Keratinocyte (primary cell): ENCODE measurements at regions not wholly inside any gene's neighbourhood (a gene's known extent, or its start where the extent isn't known, plus 50 kb on each side); places are given as distances from the start of the nearest gene placed in this dataset.

ENCODE experiments used
- DNase-seq: peaks from one replicate; pipeline ENCODE4 v3.0.0-alpha.2; 2011; ENCODE audit warnings: low read depth, missing footprints, low spot score
- FAIRE-seq: peaks from 2 replicates; lab custom pipeline; 2011; peaks lifted over from hg19 to GRCh38; lab: Jason Lieb, UNC
- H2AFZ ChIP-seq: 2 replicates; pipeline ENCODE4 v1.6.0; 2012; ENCODE audit warnings: low read length, control low read depth, inconsistent platforms; ENCODE audit not compliant: control insufficient read depth
- H3K27ac ChIP-seq: 2 replicates; pipeline ENCODE4 v1.5.1; 2011; ENCODE audit warnings: low read length; ENCODE audit not compliant: control insufficient read depth, insufficient read depth
- H3K27me3 ChIP-seq: 3 replicates; pipeline ENCODE4 v1.6.0; 2011; ENCODE audit warnings: low read length; ENCODE audit not compliant: control insufficient read depth, insufficient read depth; ENCODE audit errors: extremely low read depth
- H3K36me3 ChIP-seq, 2 experiments: 2 replicates in 1 of 2; 3 replicates in 1 of 2; pipeline ENCODE4 v1.5.1; 2011; ENCODE audit warnings: low read length in 2 of 2, mild to moderate bottlenecking in 1 of 2; ENCODE audit not compliant: control insufficient read depth in 2 of 2, insufficient read depth in 2 of 2; ENCODE audit errors: extremely low read depth in 1 of 2
- H3K4me1 ChIP-seq: 3 replicates; pipeline ENCODE4 v1.5.1; 2011; ENCODE audit warnings: low read length; ENCODE audit not compliant: control insufficient read depth, insufficient read depth; ENCODE audit errors: extremely low read depth
- H3K4me2 ChIP-seq: 3 replicates; pipeline ENCODE4 v1.6.0; 2011; ENCODE audit warnings: low read depth, low read length; ENCODE audit not compliant: control insufficient read depth, insufficient read depth; ENCODE audit errors: extremely low read depth
- H3K4me3 ChIP-seq, 3 experiments: fragments of 200-600 bp in 1 of 3; sonication (generic) in 1 of 3; 2 replicates in 2 of 3; 3 replicates in 1 of 3; pipeline ENCODE4 v1.5.1; 2011 to 2016; ENCODE audit warnings: low read length in 3 of 3, mild to moderate bottlenecking in 3 of 3, control low read depth in 2 of 3, inconsistent platforms in 1 of 3, low read depth in 1 of 3, mixed read lengths in 1 of 3, mixed run types in 1 of 3, moderate library complexity in 1 of 3; ENCODE audit not compliant: control insufficient read depth in 2 of 3, insufficient read depth in 2 of 3; ENCODE audit errors: extremely low read depth in 1 of 3
- H3K79me2 ChIP-seq: 2 replicates; pipeline ENCODE4 v1.6.0; 2012; ENCODE audit warnings: low read length; ENCODE audit not compliant: control insufficient read depth, insufficient read depth
- H3K9ac ChIP-seq: 3 replicates; pipeline ENCODE4 v1.6.0; 2011; ENCODE audit warnings: low read length; ENCODE audit not compliant: control insufficient read depth, insufficient read depth; ENCODE audit errors: extremely low read depth
- H3K9me1 ChIP-seq: 3 replicates; pipeline ENCODE4 v1.6.0; 2011; ENCODE audit warnings: low read length; ENCODE audit not compliant: control insufficient read depth, insufficient read depth; ENCODE audit errors: extremely low read depth
- H3K9me3 ChIP-seq: 2 replicates; pipeline ENCODE4 v1.5.1; 2012; ENCODE audit warnings: low read depth, low read length; ENCODE audit not compliant: control insufficient read depth
- H4K20me1 ChIP-seq: 3 replicates; pipeline ENCODE4 v1.6.0; 2011; ENCODE audit warnings: low read length; ENCODE audit not compliant: control insufficient read depth, insufficient read depth; ENCODE audit errors: extremely low read depth
- EZH2 ChIP-seq: IDR thresholded peaks from one replicate; pipeline ENCODE4 v1.6.1; 2012; ENCODE audit warnings: inconsistent platforms, mild to moderate bottlenecking, low read length, moderate library complexity
- dilution Hi-C: fragments of 300-500 bp; cut with MboI; formaldehyde crosslinking; loops from one replicate; pipeline ENCODE4 v1.7.0; 2020; ENCODE audit warnings: low sequenced_read_pairs; ENCODE audit not compliant: extremely low pct_ligation_motif_present
- TF ChIP-seq, protein P1 (sequence below), 3 experiments: IDR thresholded peaks in 1 of 3; conservative IDR thresholded peaks in 1 of 3; optimal IDR thresholded peaks in 1 of 3; 2 replicates in 2 of 3; 3 replicates in 1 of 3; pipeline versions ENCODE3 to v1.5.1; 2011; ENCODE audit warnings: low read length in 3 of 3, mild to moderate bottlenecking in 3 of 3, moderate library complexity in 2 of 3, control low read depth in 1 of 3, inconsistent platforms in 1 of 3; ENCODE audit not compliant: insufficient read depth in 2 of 3; ENCODE audit errors: extremely low read depth in 1 of 3

DNA sequence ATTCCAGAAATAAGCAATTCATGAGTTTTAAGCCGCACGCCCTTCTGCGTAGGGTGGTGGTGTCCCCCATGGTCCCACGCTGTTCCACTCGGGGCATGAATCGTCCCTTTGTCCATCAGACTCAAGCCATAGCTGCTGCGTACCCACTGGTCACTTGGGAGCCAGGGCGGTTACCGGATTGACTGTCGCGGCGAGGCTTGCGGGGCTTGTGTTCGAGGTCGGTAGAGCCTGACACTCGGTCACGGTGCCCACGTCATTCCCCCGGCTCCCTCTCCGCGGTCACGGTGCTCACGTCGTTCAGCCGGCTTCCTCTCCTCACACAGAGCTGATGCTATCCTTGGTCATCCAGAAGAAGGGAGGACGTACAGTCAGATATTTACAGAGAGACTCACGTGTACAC, 1227.0 kb downstream of the BRD1 start:
- H2AFZ ChIP-seq = no peak overlapping the region
- no peaks in the 10 kb centered on the region for H3K4me1 ChIP-seq
- no peak overlapping the region for H3K27ac ChIP-seq
- no peaks in the 10 kb centered on the region for H3K9me1 ChIP-seq
- dilution Hi-C loops = no loop called here
- TF ChIP-seq EZH2 = no peak
- TF ChIP-seq, protein P1, sequence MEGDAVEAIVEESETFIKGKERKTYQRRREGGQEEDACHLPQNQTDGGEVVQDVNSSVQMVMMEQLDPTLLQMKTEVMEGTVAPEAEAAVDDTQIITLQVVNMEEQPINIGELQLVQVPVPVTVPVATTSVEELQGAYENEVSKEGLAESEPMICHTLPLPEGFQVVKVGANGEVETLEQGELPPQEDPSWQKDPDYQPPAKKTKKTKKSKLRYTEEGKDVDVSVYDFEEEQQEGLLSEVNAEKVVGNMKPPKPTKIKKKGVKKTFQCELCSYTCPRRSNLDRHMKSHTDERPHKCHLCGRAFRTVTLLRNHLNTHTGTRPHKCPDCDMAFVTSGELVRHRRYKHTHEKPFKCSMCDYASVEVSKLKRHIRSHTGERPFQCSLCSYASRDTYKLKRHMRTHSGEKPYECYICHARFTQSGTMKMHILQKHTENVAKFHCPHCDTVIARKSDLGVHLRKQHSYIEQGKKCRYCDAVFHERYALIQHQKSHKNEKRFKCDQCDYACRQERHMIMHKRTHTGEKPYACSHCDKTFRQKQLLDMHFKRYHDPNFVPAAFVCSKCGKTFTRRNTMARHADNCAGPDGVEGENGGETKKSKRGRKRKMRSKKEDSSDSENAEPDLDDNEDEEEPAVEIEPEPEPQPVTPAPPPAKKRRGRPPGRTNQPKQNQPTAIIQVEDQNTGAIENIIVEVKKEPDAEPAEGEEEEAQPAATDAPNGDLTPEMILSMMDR (optimal IDR thresholded peaks at IDR 0.05 in 1 of 3, IDR thresholded peaks at IDR 0.05 in 1 of 3, conservative IDR thresholded peaks at IDR 0.05 in 1 of 3; ENCODE audit: extremely low read depth in 1 of 3, insufficient read depth in 2 of 3, low read length in 3 of 3) = no peak
- H3K36me3 ChIP-seq = no peaks in the 10 kb centered on the region
- H3K9me3 ChIP-seq = peaks cover 49% of the 10 kb centered on the region
- FAIRE-seq = no peak
- H4K20me1 ChIP-seq = no peaks in the 10 kb centered on the region
- no peak overlapping the region for H3K4me2 ChIP-seq
- H3K27me3 ChIP-seq = no peaks in the 10 kb centered on the region
- no peak overlapping the region for H3K4me3 ChIP-seq
- DNase-seq = no peak
- no peak overlapping the region for H3K9ac ChIP-seq
- no peaks in the 10 kb centered on the region for H3K79me2 ChIP-seq

DNA sequence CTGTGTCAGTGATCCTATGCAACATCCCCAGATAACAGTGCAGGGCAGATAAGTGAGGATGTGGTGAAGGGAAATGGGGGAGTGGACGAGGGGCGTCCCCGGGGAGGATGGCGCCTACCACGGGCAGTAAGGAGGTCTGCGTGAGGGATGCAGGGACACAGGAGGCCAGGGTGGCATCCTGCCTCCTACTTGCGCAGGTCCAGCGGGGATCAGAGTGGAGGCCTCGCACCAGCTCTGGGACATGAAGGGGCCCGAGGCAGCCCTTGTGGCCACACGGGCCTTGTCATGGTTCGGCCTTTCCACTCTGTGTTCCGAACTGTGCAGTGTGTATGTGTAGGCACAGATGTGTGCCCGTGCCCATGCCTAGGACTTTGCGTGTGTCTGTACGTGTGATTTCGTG, 1227.5 kb downstream of the BRD1 start:
- Histone ChIP-seq H3K4me2 (no peak overlapping the region), H3K9me1 (no peaks in the 10 kb centered on the region), H3K36me3 (no peaks in the 10 kb centered on the region), H3K27ac (no peak overlapping the region), H4K20me1 (no peaks in the 10 kb centered on the region), H3K79me2 (no peaks in the 10 kb centered on the region), H3K9me3 (peaks cover 47% of the 10 kb centered on the region), H3K4me3 (no peak overlapping the region), H3K9ac (no peak overlapping the region), H2AFZ (no peak overlapping the region), H3K27me3 (no peaks in the 10 kb centered on the region), H3K4me1 (no peaks in the 10 kb centered on the region)
- FAIRE-seq (no peak), DNase-seq (no peak)
- TF ChIP-seq EZH2 = no peak
- TF ChIP-seq, protein P1 (optimal IDR thresholded peaks at IDR 0.05 in 1 of 3, IDR thresholded peaks at IDR 0.05 in 1 of 3, conservative IDR thresholded peaks at IDR 0.05 in 1 of 3; ENCODE audit: extremely low read depth in 1 of 3, insufficient read depth in 2 of 3, low read length in 3 of 3) = no peak
- dilution Hi-C loops = no loop called here
